HUES6 (cell line): ENCODE measurements at regions not wholly inside any gene's neighbourhood (a gene's known extent, or its start where the extent isn't known, plus 50 kb on each side); places are given as distances from the start of the nearest gene placed in this dataset.
"Not testable (repeated sequence)": the region's sequence is repeated elsewhere in the genome, so short reads cannot be mapped to it uniquely, and the experiment has no call there.

Experiments
- H3K27ac ChIP-seq: 2 replicates; pipeline ENCODE4 v1.7.0; 2013; ENCODE audit warnings: low read depth, mild to moderate bottlenecking, low read length, inconsistent platforms
- H3K27me3 ChIP-seq: 2 replicates; pipeline ENCODE4 v1.6.1; 2013; ENCODE audit warnings: low read length; ENCODE audit not compliant: control insufficient read depth, insufficient read depth
- H3K36me3 ChIP-seq: 2 replicates; pipeline ENCODE4 v1.6.1; 2013; ENCODE audit warnings: low read length; ENCODE audit not compliant: control insufficient read depth, insufficient read depth
- H3K4me1 ChIP-seq: 2 replicates; pipeline ENCODE4 v1.6.1; 2013; ENCODE audit warnings: low read length; ENCODE audit not compliant: control insufficient read depth, insufficient read depth
- H3K4me3 ChIP-seq: 2 replicates; pipeline ENCODE4 v1.5.1; 2013; ENCODE audit warnings: low read depth, low read length
- H3K9ac ChIP-seq: one replicate; pipeline ENCODE4 v1.6.1; 2013; ENCODE audit warnings: mild to moderate bottlenecking, low read length
- H3K9me3 ChIP-seq: 2 replicates; pipeline ENCODE4 v1.6.1; 2013; ENCODE audit warnings: low read depth, low read length; ENCODE audit not compliant: control insufficient read depth, insufficient read depth

GRCh38 chr14:86940106-86940505 lies 1052.9 kb downstream of the GALC start:
- Histone ChIP-seq H3K4me3 (no peak overlapping the region), H3K4me1 (no peaks in the 10 kb centered on the region), H3K27me3 (no peaks in the 10 kb centered on the region), H3K9ac (no peak overlapping the region), H3K27ac (no peak overlapping the region), H3K9me3 (no peaks in the 10 kb centered on the region), H3K36me3 (no peaks in the 10 kb centered on the region)

GRCh38 chr14:86938320-86938719 lies 1054.7 kb downstream of the GALC start:
- no peak overlapping the region for H3K4me3 ChIP-seq
- no peaks in the 10 kb centered on the region for H3K36me3 ChIP-seq
- no peak overlapping the region for H3K9ac ChIP-seq
- no peak overlapping the region for H3K27ac ChIP-seq
- H3K4me1 ChIP-seq = no peaks in the 10 kb centered on the region
- no peaks in the 10 kb centered on the region for H3K9me3 ChIP-seq
- no peaks in the 10 kb centered on the region for H3K27me3 ChIP-seq

GRCh38 chr14:86936556-86936955 lies 1056.4 kb downstream of the GALC start:
- Histone ChIP-seq H3K4me1 (no peaks in the 10 kb centered on the region), H3K9me3 (no peaks in the 10 kb centered on the region), H3K4me3 (no peak overlapping the region), H3K36me3 (no peaks in the 10 kb centered on the region), H3K27ac (no peak overlapping the region), H3K27me3 (no peaks in the 10 kb centered on the region), H3K9ac (no peak overlapping the region)

GRCh38 chr14:86935241-86935885 lies 1057.6 kb downstream of the GALC start:
- no peaks in the 10 kb centered on the region for H3K9me3 ChIP-seq
- no peak overlapping the region for H3K9ac ChIP-seq
- H3K4me1 ChIP-seq = no peaks in the 10 kb centered on the region
- no peaks in the 10 kb centered on the region for H3K27me3 ChIP-seq
- no peak overlapping the region for H3K4me3 ChIP-seq
- H3K27ac ChIP-seq = no peak overlapping the region
- no peaks in the 10 kb centered on the region for H3K36me3 ChIP-seq

- Histone ChIP-seq H3K4me1 (no peaks in the 10 kb centered on the region), H3K27me3 (no peaks in the 10 kb centered on the region), H3K9me3 (no peaks in the 10 kb centered on the region), H3K4me3 (no peak overlapping the region), H3K36me3 (no peaks in the 10 kb centered on the region), H3K27ac (no peak overlapping the region), H3K9ac (no peak overlapping the region)
These were observed 1058.9 kb downstream of the GALC start for GRCh38 chr14:86933958-86934595.

GRCh38 chr14:86933460-86933859 lies 1059.5 kb downstream of the GALC start:
- Histone ChIP-seq H3K27ac (no peak overlapping the region), H3K9ac (no peak overlapping the region), H3K27me3 (no peaks in the 10 kb centered on the region), H3K36me3 (no peaks in the 10 kb centered on the region), H3K9me3 (no peaks in the 10 kb centered on the region), H3K4me3 (no peak overlapping the region), H3K4me1 (no peaks in the 10 kb centered on the region)

- H3K36me3 ChIP-seq = no peaks in the 10 kb centered on the region
- H3K9ac ChIP-seq = no peak overlapping the region
- H3K4me1 ChIP-seq = no peaks in the 10 kb centered on the region
- H3K9me3 ChIP-seq = no peaks in the 10 kb centered on the region
- no peaks in the 10 kb centered on the region for H3K27me3 ChIP-seq
- H3K27ac ChIP-seq = no peak overlapping the region
- no peak overlapping the region for H3K4me3 ChIP-seq
These were observed 1077.6 kb downstream of the GALC start for GRCh38 chr14:86915406-86915805.

- H3K9me3 ChIP-seq = no peaks in the 10 kb centered on the region
- no peak overlapping the region for H3K27ac ChIP-seq
- H3K4me3 ChIP-seq = no peak overlapping the region
- H3K4me1 ChIP-seq = no peaks in the 10 kb centered on the region
- H3K36me3 ChIP-seq = no peaks in the 10 kb centered on the region
- H3K27me3 ChIP-seq = no peaks in the 10 kb centered on the region
- H3K9ac ChIP-seq = no peak overlapping the region
These were observed 1080.3 kb downstream of the GALC start for GRCh38 chr14:86912709-86913108.

- H3K36me3 ChIP-seq = no peaks in the 10 kb centered on the region
- H3K27me3 ChIP-seq = no peaks in the 10 kb centered on the region
- no peak overlapping the region for H3K27ac ChIP-seq
- no peak overlapping the region for H3K4me3 ChIP-seq
- H3K4me1 ChIP-seq = no peaks in the 10 kb centered on the region
- no peak overlapping the region for H3K9ac ChIP-seq
- H3K9me3 ChIP-seq = no peaks in the 10 kb centered on the region
These were observed 1081.5 kb downstream of the GALC start for GRCh38 chr14:86911486-86911885.

GRCh38 chr14:86905386-86905926 lies 1087.5 kb downstream of the GALC start:
- not testable (repeated sequence) for H3K27me3 ChIP-seq, H3K27ac ChIP-seq, H3K4me3 ChIP-seq

GRCh38 chr14:86902176-86902950 lies 1090.6 kb downstream of the GALC start:
- Histone ChIP-seq H3K9me3 (no peaks in the 10 kb centered on the region), H3K36me3 (no peaks in the 10 kb centered on the region), H3K4me1 (no peaks in the 10 kb centered on the region), H3K27me3 (no peaks in the 10 kb centered on the region), H3K4me3 (no peak overlapping the region), H3K9ac (no peak overlapping the region), H3K27ac (no peak overlapping the region)

More at GRCh38 chr14:86905386-86905926, 1087.5 kb downstream of the GALC start:
- H3K9ac ChIP-seq, H3K36me3 ChIP-seq, H3K9me3 ChIP-seq, H3K4me1 ChIP-seq: not testable (repeated sequence)
